PC-9 (cell line): ENCODE measurements at regions not wholly inside any gene's neighbourhood (a gene's known extent, or its start where the extent isn't known, plus 50 kb on each side); places are given as distances from the start of the nearest gene placed in this dataset.

Experiments used
- BruUV-seq: library from RNA; stranded (reverse); fragments of 400-500 nt; replicated peaks from 2 replicates; lab custom pipeline; 2021; lab: Mats Ljungman, UMichigan
- CTCF ChIA-PET: fragments of 300-600 bp; sonication (Branson Sonifier 250); formaldehyde crosslinking; loops from one replicate; lab custom pipeline; 2022; ENCODE audit warnings: antibody characterized with exemption; lab: Charles Lee
- POLR2A ChIA-PET: fragments of 300-600 bp; sonication (Branson Sonifier 250); formaldehyde crosslinking; loops from one replicate; lab custom pipeline; 2022; ENCODE audit warnings: antibody characterized with exemption; ENCODE audit not compliant: unreplicated experiment; lab: Charles Lee
- DNase-seq, 2 experiments: peaks; one replicate each; pipeline versions ENCODE4 v3.0.0 to v3.0.0-alpha.2; 2015 to 2022; ENCODE audit warnings: mixed read lengths in 1 of 2
- H2AFZ ChIP-seq: fragments of 200-600 bp; sonication (generic); 2 replicates; pipeline ENCODE4 v1.8.1; 2017; ENCODE audit warnings: antibody characterized with exemption
- H3F3A ChIP-seq: fragments of 200-600 bp; sonication (generic); 2 replicates; pipeline ENCODE4 v1.8.1; 2017; ENCODE audit warnings: antibody characterized with exemption, mild to moderate bottlenecking, low read depth; ENCODE audit not compliant: insufficient read depth
- H3K27ac ChIP-seq: fragments of 200-600 bp; sonication (generic); 2 replicates; pipeline ENCODE4 v1.6.1; 2016; ENCODE audit warnings: mixed run types
- H3K27me3 ChIP-seq: fragments of 200-600 bp; sonication (generic); 2 replicates; pipeline ENCODE4 v1.6.1; 2016; ENCODE audit warnings: low read depth, mixed run types; ENCODE audit not compliant: insufficient read depth
- H3K36me3 ChIP-seq: fragments of 200-600 bp; sonication (generic); 2 replicates; pipeline ENCODE4 v1.6.1; 2016; ENCODE audit warnings: low read depth, mixed run types
- H3K4me1 ChIP-seq: fragments of 200-600 bp; sonication (generic); replicated peaks from 2 replicates; pipeline ENCODE4 v1.6.1; 2016; ENCODE audit warnings: mixed run types; ENCODE audit not compliant: insufficient read depth
- H3K4me2 ChIP-seq: fragments of 200-600 bp; sonication (generic); 2 replicates; pipeline ENCODE4 v1.6.1; 2017; ENCODE audit warnings: mixed run types
- H3K4me3 ChIP-seq: fragments of 200-600 bp; sonication (generic); 2 replicates; pipeline ENCODE4 v1.6.1; 2016; ENCODE audit warnings: mixed run types
- H3K79me2 ChIP-seq: fragments of 200-600 bp; sonication (generic); 2 replicates; pipeline ENCODE4 v1.6.1; 2017; ENCODE audit warnings: low read depth, mixed run types
- H3K9me2 ChIP-seq: fragments of 200-600 bp; sonication (generic); 2 replicates; pipeline ENCODE4 v1.8.1; 2017; ENCODE audit warnings: mild to moderate bottlenecking; ENCODE audit not compliant: insufficient read depth
- H3K9me3 ChIP-seq: fragments of 200-600 bp; sonication (generic); 2 replicates; pipeline ENCODE4 v1.8.1; 2016; ENCODE audit warnings: low read depth; ENCODE audit not compliant: insufficient read depth
- H4K20me1 ChIP-seq: fragments of 200-600 bp; sonication (generic); 2 replicates; pipeline ENCODE4 v1.8.1; 2017; ENCODE audit not compliant: insufficient read depth
- EZH2 ChIP-seq: fragments of 200-600 bp; sonication (generic); IDR thresholded peaks from 2 replicates; pipeline ENCODE4 v1.8.0; 2017; ENCODE audit warnings: antibody characterized with exemption, low read depth
- intact Hi-C: fragments of 100-400 bp; cut with micrococcal nuclease; formaldehyde crosslinking; loops from one replicate; pipeline ENCODE4 v1.10.0; 2022; ENCODE audit not compliant: unreplicated experiment
- TF ChIP-seq, protein P1 (sequence below): fragments of 200-600 bp; sonication (generic); conservative IDR thresholded peaks from 2 replicates; pipeline ENCODE4 v1.6.1; 2017; ENCODE audit warnings: mixed run types, antibody characterized with exemption, mild to moderate bottlenecking, moderate library complexity

DNA sequence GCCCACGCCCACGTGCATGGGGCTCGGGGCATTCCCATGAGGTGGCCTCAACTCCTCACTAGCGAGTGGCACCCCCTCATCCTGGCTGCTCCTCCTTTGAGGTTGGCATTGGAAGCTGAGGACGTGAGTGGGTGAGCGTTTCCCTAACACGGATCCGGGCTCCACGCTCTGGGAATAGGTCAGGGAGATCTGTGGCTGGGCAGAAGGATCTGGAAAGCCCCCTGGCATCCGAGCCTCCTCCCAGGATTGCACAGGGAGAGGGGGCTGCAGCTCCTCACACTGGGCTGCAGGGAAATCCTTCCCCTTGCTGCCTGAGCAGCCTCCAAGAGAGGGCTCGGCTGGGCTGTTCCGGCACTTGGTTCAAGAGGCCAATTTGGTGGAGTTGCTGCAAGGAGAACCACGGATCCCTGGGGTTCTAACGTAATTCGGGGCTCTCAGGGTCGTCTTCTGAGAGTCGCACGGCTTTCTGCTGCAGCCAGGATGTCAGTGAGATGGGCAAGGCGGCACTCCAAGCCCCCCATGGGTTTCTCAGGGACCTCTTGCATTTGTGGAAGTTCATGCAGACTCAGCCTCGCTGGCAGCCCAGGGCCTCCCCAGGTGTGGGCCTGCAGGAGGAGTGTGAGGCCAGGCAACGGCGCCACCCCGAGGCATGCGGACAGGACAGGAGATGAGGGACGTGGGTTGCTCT lies 1119.0 kb downstream of the BRD1 start:
- H3K27ac ChIP-seq: no peak overlapping the region
- H3F3A ChIP-seq: no peaks in the 10 kb centered on the region
- DNase-seq: no peak
- H3K4me3 ChIP-seq: no peak overlapping the region
- BruUV-seq: no TSS peak
- H3K79me2 ChIP-seq: no peaks in the 10 kb centered on the region
- H3K27me3 ChIP-seq: peaks cover 100% of the 10 kb centered on the region
- CTCF ChIA-PET: no interaction called here
- intact Hi-C loops: no loop called here
- peaks cover 7% of the 10 kb centered on the region; the same call in 1 of the 2 replicates for H4K20me1 ChIP-seq
- no peak overlapping the region for H2AFZ ChIP-seq
- no peak for TF ChIP-seq EZH2
- TF ChIP-seq, protein P1, sequence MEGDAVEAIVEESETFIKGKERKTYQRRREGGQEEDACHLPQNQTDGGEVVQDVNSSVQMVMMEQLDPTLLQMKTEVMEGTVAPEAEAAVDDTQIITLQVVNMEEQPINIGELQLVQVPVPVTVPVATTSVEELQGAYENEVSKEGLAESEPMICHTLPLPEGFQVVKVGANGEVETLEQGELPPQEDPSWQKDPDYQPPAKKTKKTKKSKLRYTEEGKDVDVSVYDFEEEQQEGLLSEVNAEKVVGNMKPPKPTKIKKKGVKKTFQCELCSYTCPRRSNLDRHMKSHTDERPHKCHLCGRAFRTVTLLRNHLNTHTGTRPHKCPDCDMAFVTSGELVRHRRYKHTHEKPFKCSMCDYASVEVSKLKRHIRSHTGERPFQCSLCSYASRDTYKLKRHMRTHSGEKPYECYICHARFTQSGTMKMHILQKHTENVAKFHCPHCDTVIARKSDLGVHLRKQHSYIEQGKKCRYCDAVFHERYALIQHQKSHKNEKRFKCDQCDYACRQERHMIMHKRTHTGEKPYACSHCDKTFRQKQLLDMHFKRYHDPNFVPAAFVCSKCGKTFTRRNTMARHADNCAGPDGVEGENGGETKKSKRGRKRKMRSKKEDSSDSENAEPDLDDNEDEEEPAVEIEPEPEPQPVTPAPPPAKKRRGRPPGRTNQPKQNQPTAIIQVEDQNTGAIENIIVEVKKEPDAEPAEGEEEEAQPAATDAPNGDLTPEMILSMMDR: no peak
- no peaks in the 10 kb centered on the region for H3K36me3 ChIP-seq
- POLR2A ChIA-PET: no interaction called here
- no peak overlapping the region for H3K4me2 ChIP-seq
- H3K9me2 ChIP-seq: no peaks in the 10 kb centered on the region
- H3K9me3 ChIP-seq: no peaks in the 10 kb centered on the region
- H3K4me1 ChIP-seq: no peaks in the 10 kb centered on the region

DNA sequence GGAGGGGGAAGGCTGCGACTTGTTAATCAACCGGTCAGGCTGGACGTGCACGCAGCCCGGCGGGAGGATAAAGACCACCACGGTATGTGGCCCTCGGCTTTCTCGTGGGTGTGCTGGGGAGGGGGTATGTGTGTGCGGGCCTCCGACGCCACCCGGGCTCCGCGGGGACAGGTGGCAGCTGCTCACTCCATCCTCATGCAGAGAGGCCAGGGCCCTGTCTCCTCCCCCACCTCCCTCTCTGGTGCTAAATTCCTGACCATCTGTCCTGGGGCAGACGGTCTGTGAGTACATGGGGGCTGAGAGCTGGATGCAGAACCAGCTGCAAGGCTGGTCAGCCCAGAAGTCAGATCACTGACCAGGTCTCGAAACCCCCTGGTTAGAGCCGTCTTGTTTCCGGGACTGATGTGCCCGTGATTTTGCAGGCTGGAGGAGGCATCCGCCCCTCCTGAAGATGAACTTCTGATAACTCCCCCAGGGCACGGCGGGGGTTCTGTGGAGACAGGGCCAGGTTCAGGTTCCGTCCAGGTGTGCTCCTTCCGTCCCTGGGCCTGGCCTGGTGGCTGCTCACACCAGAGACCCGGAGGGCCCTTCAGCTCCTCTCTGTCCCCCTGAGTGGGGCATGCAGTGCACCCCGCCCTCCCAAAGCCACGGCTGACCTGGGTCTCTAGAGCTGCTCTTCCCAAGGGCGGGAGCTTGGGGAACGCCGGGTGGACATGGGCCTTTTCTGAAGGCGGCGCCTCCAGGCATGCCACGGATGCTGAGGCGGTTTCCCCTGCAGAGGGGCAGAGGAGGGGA lies 1119.7 kb downstream of the BRD1 start:
- no peak for DNase-seq
- H3K9me3 ChIP-seq: no peaks in the 10 kb centered on the region
- H3K27ac ChIP-seq: no peak overlapping the region
- no peaks in the 10 kb centered on the region for H3K36me3 ChIP-seq
- no peak overlapping the region for H2AFZ ChIP-seq
- H3K9me2 ChIP-seq: no peaks in the 10 kb centered on the region
- ChIA-PET CTCF (no interaction called here), POLR2A (no interaction called here)
- peaks cover 7% of the 10 kb centered on the region; the same call in 1 of the 2 replicates for H4K20me1 ChIP-seq
- no peaks in the 10 kb centered on the region for H3K79me2 ChIP-seq
- H3K4me1 ChIP-seq: no peaks in the 10 kb centered on the region
- no peaks in the 10 kb centered on the region for H3F3A ChIP-seq
- H3K4me2 ChIP-seq: no peak overlapping the region
- no TSS peak for BruUV-seq
- TF ChIP-seq, protein P1: no peak
- TF ChIP-seq EZH2: no peak
- peaks cover 99% of the 10 kb centered on the region for H3K27me3 ChIP-seq
- intact Hi-C loops: no loop called here
- no peak overlapping the region for H3K4me3 ChIP-seq

DNA sequence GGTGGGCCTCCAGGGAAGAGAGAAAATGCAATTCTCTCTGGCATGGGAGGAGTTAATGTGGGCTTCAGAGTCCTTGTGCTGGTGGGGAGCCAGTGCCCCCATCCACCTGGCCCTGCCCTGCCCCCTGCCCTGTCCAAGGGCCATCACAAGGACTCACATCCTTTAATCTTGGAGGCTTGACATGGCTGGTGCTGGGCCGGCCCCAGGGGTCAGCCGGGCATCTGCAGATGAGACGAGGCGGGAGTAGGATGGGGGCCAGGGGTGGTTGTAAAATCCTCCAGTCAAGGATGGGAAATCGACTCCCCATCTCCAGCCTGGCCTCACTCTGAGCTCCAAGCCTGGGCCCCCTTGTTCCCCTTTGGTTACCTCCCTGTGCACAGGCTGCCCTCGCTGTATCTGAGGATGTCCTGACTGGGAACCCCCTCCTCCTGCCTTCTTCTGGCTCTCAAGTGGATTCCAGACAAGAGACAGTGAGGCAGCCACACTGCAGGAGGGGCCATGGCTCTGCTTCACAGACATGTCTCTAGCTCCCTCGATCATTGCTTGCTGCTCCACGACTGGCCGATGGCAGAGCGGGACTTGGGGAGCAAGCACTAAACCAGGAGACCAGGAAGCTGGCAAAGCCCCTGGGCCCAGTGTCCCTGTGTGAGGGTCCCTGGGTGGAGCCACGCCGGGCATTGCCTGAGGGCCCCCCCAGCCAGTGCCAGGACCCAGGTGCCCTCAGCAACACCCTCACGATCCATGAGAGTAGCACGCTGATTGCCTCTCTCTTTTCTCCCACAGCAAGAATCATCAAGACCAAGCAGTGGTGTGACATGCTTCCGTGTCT lies 1120.5 kb downstream of the BRD1 start:
- H3K4me1 ChIP-seq: no peaks in the 10 kb centered on the region
- H4K20me1 ChIP-seq: peaks cover 7% of the 10 kb centered on the region; the same call in 1 of the 2 replicates
- H3K4me2 ChIP-seq: no peak overlapping the region
- intact Hi-C loops: no loop called here
- no peak overlapping the region for H3K27ac ChIP-seq
- H3K9me2 ChIP-seq: no peaks in the 10 kb centered on the region
- no peak overlapping the region for H2AFZ ChIP-seq
- no peaks in the 10 kb centered on the region for H3F3A ChIP-seq
- DNase-seq: no peak
- POLR2A ChIA-PET: no interaction called here
- H3K27me3 ChIP-seq: peaks cover 99% of the 10 kb centered on the region
- TF ChIP-seq EZH2: no peak
- TF ChIP-seq, protein P1: no peak
- H3K79me2 ChIP-seq: no peaks in the 10 kb centered on the region
- H3K36me3 ChIP-seq: no peaks in the 10 kb centered on the region
- no peaks in the 10 kb centered on the region for H3K9me3 ChIP-seq
- no peak overlapping the region for H3K4me3 ChIP-seq
- CTCF ChIA-PET: no interaction called here
- no TSS peak for BruUV-seq
